NT2/D1 (cell line): ENCODE measurements at regions not wholly inside any gene's neighbourhood (a gene's known extent, or its start where the extent isn't known, plus 50 kb on each side); places are given as distances from the start of the nearest gene placed in this dataset.

Experiments used
- DNase-seq: peaks from one replicate; pipeline ENCODE4 v3.0.0-alpha.2; 2011; ENCODE audit warnings: low read depth, low spot score
- H3K27me3 ChIP-seq: 2 replicates; pipeline ENCODE4 v1.6.0; 2011; ENCODE audit warnings: mild to moderate bottlenecking; ENCODE audit not compliant: insufficient read length, insufficient read depth
- H3K36me3 ChIP-seq: 2 replicates; pipeline ENCODE4 v1.6.1; 2011; ENCODE audit warnings: mild to moderate bottlenecking, low read length, mixed read lengths; ENCODE audit not compliant: insufficient read depth, insufficient read length
- H3K4me1 ChIP-seq: 2 replicates; pipeline ENCODE4 v1.5.1; 2011; ENCODE audit not compliant: insufficient read depth, insufficient read length
- H3K4me3 ChIP-seq: 2 replicates; pipeline ENCODE4 v1.5.1; 2011; ENCODE audit warnings: low read depth; ENCODE audit not compliant: insufficient read length
- H3K9ac ChIP-seq: 2 replicates; pipeline ENCODE4 v1.6.0; 2011; ENCODE audit warnings: low read depth; ENCODE audit not compliant: insufficient read length
- H3K9me3 ChIP-seq: 2 replicates; pipeline ENCODE4 v1.5.1; 2011; ENCODE audit warnings: mild to moderate bottlenecking, low read length; ENCODE audit not compliant: insufficient read depth
- SUZ12 ChIP-seq: IDR thresholded peaks from 2 replicates; pipeline ENCODE4 v1.6.1; 2011; ENCODE audit not compliant: insufficient read length, insufficient read depth; ENCODE audit errors: extremely low read depth
- YY1 ChIP-seq: IDR thresholded peaks from 2 replicates; pipeline ENCODE4 v1.6.1; 2011; ENCODE audit not compliant: insufficient read length, insufficient read depth
- ZNF274 ChIP-seq: IDR thresholded peaks from 2 replicates; pipeline ENCODE4 v1.6.1; 2011; ENCODE audit warnings: mild to moderate bottlenecking, low read depth, low read length

- H3K4me3 ChIP-seq: no peak overlapping the region
- TF ChIP-seq YY1 (no peak), ZNF274 (no peak), SUZ12 (no peak)
- H3K4me1 ChIP-seq: no peaks in the 10 kb centered on the region
- no peaks in the 10 kb centered on the region for H3K36me3 ChIP-seq
- H3K27me3 ChIP-seq: no peaks in the 10 kb centered on the region
- H3K9ac ChIP-seq: no peak overlapping the region
- no peak for DNase-seq
- peaks cover 6% of the 10 kb centered on the region; the same call in 1 of the 2 replicates for H3K9me3 ChIP-seq
Observed at GRCh38 chr22:47814474-47814873, 1052.0 kb downstream of the TBC1D22A start.

- peaks cover 6% of the 10 kb centered on the region; the same call in 1 of the 2 replicates for H3K9me3 ChIP-seq
- H3K27me3 ChIP-seq: no peaks in the 10 kb centered on the region
- no peaks in the 10 kb centered on the region for H3K4me1 ChIP-seq
- DNase-seq: no peak
- no peak overlapping the region for H3K4me3 ChIP-seq
- no peak for TF ChIP-seq ZNF274
- TF ChIP-seq YY1: no peak
- TF ChIP-seq SUZ12: no peak
- no peak overlapping the region for H3K9ac ChIP-seq
- no peaks in the 10 kb centered on the region for H3K36me3 ChIP-seq
Observed at GRCh38 chr22:47813661-47814060, 1051.2 kb downstream of the TBC1D22A start.

- H3K27me3 ChIP-seq: no peaks in the 10 kb centered on the region
- H3K36me3 ChIP-seq: no peaks in the 10 kb centered on the region
- TF ChIP-seq SUZ12 (no peak), YY1 (no peak), ZNF274 (no peak)
- H3K4me1 ChIP-seq: peaks cover 3% of the 10 kb centered on the region
- H3K4me3 ChIP-seq: no peak overlapping the region
- no peaks in the 10 kb centered on the region for H3K9me3 ChIP-seq
- DNase-seq: no peak
- no peak overlapping the region for H3K9ac ChIP-seq
Observed at GRCh38 chr22:47811971-47812370, 1049.5 kb downstream of the TBC1D22A start.

- DNase-seq: no peak
- no peak overlapping the region for H3K4me3 ChIP-seq
- no peaks in the 10 kb centered on the region for H3K27me3 ChIP-seq
- no peaks in the 10 kb centered on the region for H3K36me3 ChIP-seq
- H3K9me3 ChIP-seq: no peaks in the 10 kb centered on the region
- TF ChIP-seq SUZ12 (no peak), ZNF274 (no peak), YY1 (no peak)
- peaks cover 3% of the 10 kb centered on the region for H3K4me1 ChIP-seq
- H3K9ac ChIP-seq: no peak overlapping the region
Observed at GRCh38 chr22:47810505-47811500, 1048.4 kb downstream of the TBC1D22A start.

- DNase-seq: no peak
- Histone ChIP-seq H3K4me1 (peaks cover 3% of the 10 kb centered on the region), H3K9ac (no peak overlapping the region), H3K4me3 (no peak overlapping the region), H3K36me3 (no peaks in the 10 kb centered on the region), H3K9me3 (no peaks in the 10 kb centered on the region), H3K27me3 (no peaks in the 10 kb centered on the region)
- TF ChIP-seq SUZ12 (no peak), YY1 (no peak)
Observed at GRCh38 chr22:47808886-47809620, 1046.6 kb downstream of the TBC1D22A start.

GRCh38 chr22:47808236-47808635 is 1045.8 kb downstream of the TBC1D22A start:
- H3K9me3 ChIP-seq: no peaks in the 10 kb centered on the region
- no peak for DNase-seq
- no peaks in the 10 kb centered on the region for H3K36me3 ChIP-seq
- no peaks in the 10 kb centered on the region for H3K27me3 ChIP-seq
- no peak for TF ChIP-seq YY1
- no peak for TF ChIP-seq SUZ12
- TF ChIP-seq ZNF274: no peak
- H3K9ac ChIP-seq: no peak overlapping the region
- H3K4me1 ChIP-seq: peaks cover 3% of the 10 kb centered on the region
- no peak overlapping the region for H3K4me3 ChIP-seq

GRCh38 chr22:47807506-47807905 is 1045.1 kb downstream of the TBC1D22A start:
- H3K4me1 ChIP-seq: peaks cover 3% of the 10 kb centered on the region
- H3K4me3 ChIP-seq: no peak overlapping the region
- H3K9me3 ChIP-seq: no peaks in the 10 kb centered on the region
- TF ChIP-seq SUZ12 (no peak), YY1 (no peak), ZNF274 (no peak)
- DNase-seq: no peak
- H3K9ac ChIP-seq: no peak overlapping the region
- no peaks in the 10 kb centered on the region for H3K27me3 ChIP-seq
- H3K36me3 ChIP-seq: no peaks in the 10 kb centered on the region
